GM18505 (cell line): ENCODE measurements at regions not wholly inside any gene's neighbourhood (a gene's known extent, or its start where the extent isn't known, plus 50 kb on each side); places are given as distances from the start of the nearest gene placed in this dataset.
"Not testable (repeated sequence)": the region's sequence is repeated elsewhere in the genome, so short reads cannot be mapped to it uniquely, and the experiment has no call there.

Experiments
- ATAC-seq: cut with Tn5 transposase; IDR thresholded peaks from one replicate; pipeline ENCODE4 v1.9.1; 2021; ENCODE audit not compliant: unreplicated experiment
- POLR2A ChIP-seq: IDR thresholded peaks from 4 replicates; pipeline ENCODE4 v1.6.1; 2011; ENCODE audit warnings: borderline replicate concordance; ENCODE audit not compliant: insufficient read depth, insufficient read length; ENCODE audit errors: extremely low read depth

- no peak for TF ChIP-seq POLR2A
- ATAC-seq, result no peak
Observed at GRCh38 chr4:84239278-84239845, 259.7 kb downstream of the NKX6-1 start.

DNA sequence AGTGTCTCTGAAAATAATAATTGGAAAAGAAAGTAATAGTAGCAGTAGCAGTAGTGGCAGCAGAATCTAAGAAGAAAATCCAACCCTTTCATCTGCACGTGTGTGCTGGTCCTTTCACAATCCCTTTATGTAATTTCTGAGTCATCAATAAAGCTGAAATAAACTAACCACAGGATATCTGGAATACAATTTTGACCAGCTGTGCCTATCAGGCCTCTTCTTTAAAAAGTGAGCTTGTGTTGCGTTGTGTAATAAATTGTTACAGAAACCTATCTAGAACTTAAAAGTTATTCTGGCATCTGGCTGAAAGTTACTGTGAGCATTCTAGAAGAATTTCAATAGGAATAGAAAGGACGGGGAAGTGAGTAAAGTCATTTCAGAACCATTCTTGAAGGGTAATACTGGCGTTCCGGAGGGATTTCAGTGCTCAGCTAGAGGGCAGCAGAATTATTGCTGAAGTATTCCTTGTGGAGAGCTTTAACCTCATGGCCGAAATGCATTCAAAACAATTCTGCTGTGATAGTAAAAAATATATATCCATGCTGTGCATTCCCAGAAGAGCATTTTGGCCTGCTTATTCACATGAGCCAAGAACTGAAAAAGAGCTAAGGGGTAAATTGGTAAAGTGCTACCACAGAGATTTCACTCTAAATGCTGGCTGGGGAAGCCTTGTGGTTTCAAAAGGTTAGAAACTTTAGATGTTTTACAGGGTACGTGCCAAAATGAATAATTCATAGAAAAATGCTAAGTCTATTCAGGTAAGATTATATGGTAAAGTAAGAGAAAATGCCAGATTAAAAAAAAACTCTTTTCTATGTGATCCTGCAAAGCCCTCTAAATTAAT, 260.6 kb downstream of the NKX6-1 start:
- no peak for TF ChIP-seq POLR2A
- no peak for ATAC-seq

- no peak for TF ChIP-seq POLR2A
- no peak for ATAC-seq
Observed at GRCh38 chr4:84237008-84237407, 262.1 kb downstream of the NKX6-1 start.

DNA sequence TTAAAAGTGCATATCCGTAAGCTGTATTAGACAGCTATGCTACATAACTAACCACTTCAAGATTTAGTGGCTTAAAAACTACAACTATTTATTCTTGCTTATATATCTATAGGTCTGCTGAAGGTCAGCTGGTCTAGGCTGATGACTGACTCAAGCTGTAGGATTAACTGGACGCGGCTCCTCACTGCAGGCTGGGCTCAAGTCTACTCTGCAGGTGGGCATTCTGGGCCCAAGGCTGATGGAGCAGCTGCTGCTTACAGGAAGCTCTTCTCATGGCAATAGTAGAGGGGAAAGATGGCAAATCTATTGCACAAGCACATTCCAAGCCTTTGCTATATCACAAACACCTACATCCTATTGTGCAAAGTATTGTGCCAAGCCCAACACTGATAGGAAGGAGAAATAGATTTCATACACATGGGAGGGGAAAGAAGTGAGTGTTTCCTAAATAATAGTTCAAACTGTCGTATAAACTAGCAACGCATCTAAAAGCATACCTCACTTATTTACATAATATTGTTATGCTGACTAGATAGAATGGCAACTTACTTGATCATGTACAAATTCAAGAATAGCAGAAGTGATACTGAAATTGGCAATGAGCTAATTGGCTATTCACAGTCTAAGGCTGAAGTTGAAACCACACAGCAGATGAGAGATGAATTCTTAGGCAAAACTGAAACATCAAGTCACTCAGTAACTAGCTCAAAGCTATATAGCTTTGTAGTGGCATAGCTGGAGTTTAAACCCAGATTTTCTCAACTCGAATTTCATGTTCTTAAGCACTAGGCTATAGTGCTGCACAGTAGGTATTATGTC, 263.8 kb downstream of the NKX6-1 start:
- ATAC-seq, result peak; percentile 98
- no peak for TF ChIP-seq POLR2A

- TF ChIP-seq POLR2A, result no peak
- ATAC-seq, result no peak
Observed at GRCh38 chr4:84232309-84233095, 266.6 kb downstream of the NKX6-1 start.

DNA sequence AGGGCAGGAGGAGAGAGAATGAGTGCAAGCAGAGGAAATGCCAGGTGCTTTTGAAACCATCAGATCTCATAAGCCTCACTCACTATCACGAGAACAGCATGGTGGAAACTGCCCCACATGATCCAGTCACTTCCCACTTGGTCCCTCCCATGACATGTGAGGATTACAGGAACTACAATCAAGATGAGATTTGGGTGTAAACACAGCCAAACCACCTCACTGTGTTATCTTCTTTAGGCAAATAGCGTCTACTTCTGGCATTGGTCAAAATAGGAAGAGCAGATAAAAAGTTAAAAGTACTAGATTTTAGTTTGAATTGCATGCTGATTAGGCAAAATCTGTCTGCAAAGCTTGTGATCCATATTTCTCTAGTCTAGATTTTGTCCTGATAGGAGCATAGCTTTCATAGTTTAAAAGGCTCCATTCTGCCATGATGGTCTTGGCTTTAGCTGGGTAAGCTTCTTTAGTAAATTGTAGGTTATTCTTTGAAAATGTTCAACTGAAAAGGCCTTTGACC, 267.5 kb downstream of the NKX6-1 start:
- no peak for TF ChIP-seq POLR2A
- ATAC-seq, result no peak

GRCh38 chr4:84224522-84224921, 274.6 kb downstream of the NKX6-1 start:
- no peak for ATAC-seq
- no peak for TF ChIP-seq POLR2A

GRCh38 chr4:84221704-84222103, 277.4 kb downstream of the NKX6-1 start:
- no peak for ATAC-seq
- no peak for TF ChIP-seq POLR2A

- no peak for ATAC-seq
- no peak for TF ChIP-seq POLR2A
Observed at GRCh38 chr4:84220990-84221389, 278.1 kb downstream of the NKX6-1 start.

DNA sequence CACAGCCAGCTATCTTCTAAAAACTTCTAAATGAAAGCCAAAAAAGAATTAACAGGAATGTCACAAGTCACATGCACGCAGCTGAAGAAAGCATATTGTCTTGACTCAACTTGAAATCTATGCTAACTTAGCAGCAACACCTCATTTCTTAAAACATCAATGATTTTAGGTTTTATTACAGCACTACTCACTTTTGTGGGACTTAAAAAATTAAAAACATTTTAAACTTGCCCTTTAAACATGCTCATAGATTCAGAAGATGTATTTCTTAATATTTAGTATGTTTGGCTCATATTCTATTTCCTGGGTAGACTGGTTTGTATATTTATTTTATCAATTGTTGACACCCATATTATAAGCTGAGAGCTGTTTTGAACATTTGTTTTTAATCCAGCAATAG, 279.4 kb downstream of the NKX6-1 start:
- no peak for ATAC-seq
- TF ChIP-seq POLR2A, result no peak

GRCh38 chr4:84218031-84218430, 281.1 kb downstream of the NKX6-1 start:
- TF ChIP-seq POLR2A, result no peak
- ATAC-seq, result no peak

GRCh38 chr4:84215217-84215616, 283.9 kb downstream of the NKX6-1 start:
- no peak for ATAC-seq
- no peak for TF ChIP-seq POLR2A

GRCh38 chr4:84206226-84206625, 292.9 kb downstream of the NKX6-1 start:
- not testable (repeated sequence) for ATAC-seq
